IPS DF 6.9 (cell line): ENCODE measurements at regions not wholly inside any gene's neighbourhood (a gene's known extent, or its start where the extent isn't known, plus 50 kb on each side); places are given as distances from the start of the nearest gene placed in this dataset.
"Not testable (repeated sequence)": the region's sequence is repeated elsewhere in the genome, so short reads cannot be mapped to it uniquely, and the experiment has no call there.

Experiments
- DNase-seq: peaks from one replicate; pipeline ENCODE4 v3.0.0-alpha.2; 2013; ENCODE audit warnings: low read depth, low spot score
- H3K27ac ChIP-seq: one replicate; pipeline ENCODE4 v1.5.1; 2013; ENCODE audit warnings: low read length, control low read depth
- H3K27me3 ChIP-seq: 2 replicates; pipeline ENCODE4 v1.6.1; 2013; ENCODE audit warnings: mild to moderate bottlenecking, low read length; ENCODE audit not compliant: control insufficient read depth, insufficient read depth
- H3K36me3 ChIP-seq: 2 replicates; pipeline ENCODE4 v1.6.1; 2013; ENCODE audit warnings: low read length; ENCODE audit not compliant: control insufficient read depth, insufficient read depth
- H3K4me1 ChIP-seq: 2 replicates; pipeline ENCODE4 v1.6.1; 2013; ENCODE audit warnings: low read length; ENCODE audit not compliant: control insufficient read depth, insufficient read depth
- H3K4me3 ChIP-seq: 2 replicates; pipeline ENCODE4 v1.5.1; 2013; ENCODE audit warnings: mild to moderate bottlenecking, low read length
- H3K9me3 ChIP-seq: 2 replicates; pipeline ENCODE4 v1.6.1; 2013; ENCODE audit warnings: low read length, inconsistent platforms; ENCODE audit not compliant: control insufficient read depth, insufficient read depth
- WGBS: extraction: QIAGEN DNeasy Blood & Tissue Kit; methylation state at CpG from one replicate; pipeline ENCODE4 v1.1.7; 2013; ENCODE audit warnings: mixed read lengths, missing lambda C conversion rate; ENCODE audit not compliant: insufficient read length, insufficient coverage; 5-methylcytosine and 5-hydroxymethylcytosine counted together

- no peak for DNase-seq
- Histone ChIP-seq H3K36me3 (no peaks in the 10 kb centered on the region), H3K27me3 (no peaks in the 10 kb centered on the region), H3K9me3 (no peaks in the 10 kb centered on the region), H3K27ac (no peak overlapping the region), H3K4me3 (no peak overlapping the region), H3K4me1 (no peaks in the 10 kb centered on the region)
- WGBS: no CpG with 5 or more reads among the region's 2 CpGs
These were observed 844.3 kb downstream of the TBC1D32 start for GRCh38 chr6:120489941-120490340.

GRCh38 chr6:120484146-120484545 is 850.1 kb downstream of the TBC1D32 start:
- no peak for DNase-seq
- Histone ChIP-seq H3K4me3 (no peak overlapping the region), H3K27ac (no peak overlapping the region), H3K4me1 (no peaks in the 10 kb centered on the region), H3K36me3 (no peaks in the 10 kb centered on the region), H3K9me3 (no peaks in the 10 kb centered on the region), H3K27me3 (no peaks in the 10 kb centered on the region)
- WGBS: no CpG with 5 or more reads among the region's 2 CpGs

DNA sequence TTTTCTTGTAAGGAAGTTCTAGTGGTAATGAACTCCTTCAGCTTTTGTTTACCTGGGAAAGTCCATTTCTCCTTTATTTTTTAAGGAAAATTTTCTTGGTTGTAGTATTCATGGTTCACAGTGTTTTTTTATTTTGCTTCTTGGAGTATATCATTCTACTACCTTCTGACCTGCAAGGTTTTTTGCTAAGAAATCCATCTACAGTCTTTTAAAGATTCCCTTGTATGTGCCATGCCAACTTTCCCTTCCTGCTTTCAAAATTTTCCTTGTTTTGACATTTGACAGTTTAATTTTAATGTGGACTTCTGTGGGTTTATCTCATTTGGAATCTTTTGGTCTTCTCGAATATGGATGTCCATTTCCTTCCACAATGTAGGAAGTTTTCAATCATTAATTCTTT is 855.6 kb downstream of the TBC1D32 start:
- Histone ChIP-seq H3K36me3 (no peaks in the 10 kb centered on the region), H3K4me3 (no peak overlapping the region), H3K27me3 (no peaks in the 10 kb centered on the region), H3K9me3 (no peaks in the 10 kb centered on the region), H3K27ac (no peak overlapping the region), H3K4me1 (no peaks in the 10 kb centered on the region)
- DNase-seq: no peak
- no CpG with 5 or more reads among the region's 1 CpG for WGBS

DNA sequence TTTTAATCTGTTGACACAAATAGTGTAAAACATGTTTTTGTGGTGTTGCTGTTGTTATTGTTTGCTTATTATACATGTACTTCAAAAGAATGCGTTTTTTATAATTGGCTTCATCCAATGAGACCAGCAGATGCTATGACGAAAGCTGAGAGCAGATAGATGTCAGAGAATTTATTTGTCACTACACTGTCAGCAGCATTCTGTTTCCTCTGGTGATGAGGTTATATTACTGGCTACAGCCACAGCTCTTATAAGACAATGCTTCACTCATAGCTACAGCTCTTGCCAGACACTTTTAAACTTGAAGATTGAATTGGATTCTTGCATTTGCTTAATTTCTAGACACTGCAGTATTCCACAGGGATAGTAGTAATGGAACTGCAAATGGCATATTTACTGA is 860.5 kb downstream of the TBC1D32 start:
- Histone ChIP-seq H3K27me3 (no peaks in the 10 kb centered on the region), H3K9me3 (no peaks in the 10 kb centered on the region), H3K27ac (no peak overlapping the region), H3K4me1 (no peaks in the 10 kb centered on the region), H3K4me3 (no peak overlapping the region), H3K36me3 (no peaks in the 10 kb centered on the region)
- WGBS: no CpG with 5 or more reads among the region's 2 CpGs
- DNase-seq: no peak

DNA sequence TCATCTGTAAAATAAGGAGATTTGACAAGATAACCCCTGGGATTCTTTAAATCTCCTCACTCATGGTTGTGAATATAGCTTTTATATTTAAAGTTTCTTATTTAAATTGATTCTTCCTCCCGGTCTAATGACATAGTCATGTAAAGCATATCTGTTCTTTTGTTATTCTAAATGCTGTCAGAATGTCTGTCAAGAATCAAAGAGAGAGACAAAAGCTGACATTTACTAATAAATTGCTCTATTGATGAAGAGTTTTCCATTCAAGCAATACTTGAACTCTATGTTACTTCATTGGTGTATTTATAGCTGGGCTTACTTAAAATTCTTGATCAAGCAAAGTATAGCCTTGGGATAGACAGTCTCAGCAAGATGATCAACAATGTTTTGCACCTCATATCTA is 865.8 kb downstream of the TBC1D32 start:
- H3K27me3 ChIP-seq: no peaks in the 10 kb centered on the region
- H3K4me3 ChIP-seq: no peak overlapping the region
- no CpG with 5 or more reads among the region's 1 CpG for WGBS
- H3K27ac ChIP-seq: no peak overlapping the region
- no peaks in the 10 kb centered on the region for H3K36me3 ChIP-seq
- no peaks in the 10 kb centered on the region for H3K4me1 ChIP-seq
- H3K9me3 ChIP-seq: no peaks in the 10 kb centered on the region
- DNase-seq: no peak

DNA sequence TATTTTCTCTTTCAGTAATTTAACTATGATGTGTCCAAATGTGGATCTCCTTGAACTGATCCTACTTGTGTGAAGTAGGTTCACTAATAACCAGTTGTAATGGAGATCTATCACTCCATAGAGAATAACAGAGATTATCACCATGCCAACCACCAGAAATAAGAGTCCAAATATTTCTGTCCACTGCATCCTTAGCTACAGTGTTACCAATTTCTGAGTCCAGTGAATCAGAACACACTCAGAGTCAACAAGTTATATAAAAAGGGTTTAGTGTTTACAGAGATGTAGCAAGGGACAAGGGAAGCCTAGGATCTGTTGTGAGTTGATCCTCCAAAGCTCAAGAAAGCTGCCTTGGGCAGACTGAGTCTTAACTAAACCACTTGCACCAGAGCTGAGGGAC is 882.8 kb downstream of the TBC1D32 start:
- no peaks in the 10 kb centered on the region for H3K36me3 ChIP-seq
- no peak for DNase-seq
- no peaks in the 10 kb centered on the region for H3K4me1 ChIP-seq
- no peaks in the 10 kb centered on the region for H3K9me3 ChIP-seq
- H3K27ac ChIP-seq: no peak overlapping the region
- H3K27me3 ChIP-seq: no peaks in the 10 kb centered on the region
- H3K4me3 ChIP-seq: no peak overlapping the region

GRCh38 chr6:120447605-120448004 is 886.7 kb downstream of the TBC1D32 start:
- DNase-seq: no peak
- no peaks in the 10 kb centered on the region for H3K27me3 ChIP-seq
- H3K36me3 ChIP-seq: no peaks in the 10 kb centered on the region
- H3K9me3 ChIP-seq: no peaks in the 10 kb centered on the region
- H3K4me1 ChIP-seq: no peaks in the 10 kb centered on the region
- H3K4me3 ChIP-seq: no peak overlapping the region
- no CpG with 5 or more reads among the region's 3 CpGs for WGBS
- no peak overlapping the region for H3K27ac ChIP-seq

GRCh38 chr6:120432840-120433239 is 901.4 kb downstream of the TBC1D32 start:
- not testable (repeated sequence) for H3K36me3 ChIP-seq, DNase-seq, H3K4me3 ChIP-seq, H3K9me3 ChIP-seq, H3K4me1 ChIP-seq, H3K27ac ChIP-seq, H3K27me3 ChIP-seq
- no CpG with 5 or more reads among the region's 11 CpGs for WGBS

DNA sequence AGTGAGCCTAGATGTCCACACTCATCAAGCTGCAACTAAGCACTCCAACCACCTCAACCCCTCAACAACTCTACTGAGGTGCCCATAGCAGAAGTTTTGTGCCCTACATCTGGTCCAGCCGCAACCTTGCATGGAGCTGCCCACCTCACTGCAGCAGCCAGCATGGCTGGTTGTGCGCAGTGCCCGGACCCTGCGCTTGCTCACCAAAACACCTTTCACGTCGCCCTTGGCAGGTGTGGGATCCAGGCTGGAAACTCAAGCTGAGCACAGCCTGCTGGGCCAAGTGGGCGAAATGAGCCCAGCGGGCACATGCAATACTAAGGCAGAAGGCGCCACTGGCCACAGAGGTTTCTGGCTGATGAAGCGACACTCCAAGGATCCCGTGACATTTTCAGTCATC is 902.4 kb downstream of the TBC1D32 start:
- H3K36me3 ChIP-seq: no peaks in the 10 kb centered on the region
- H3K9me3 ChIP-seq: no peaks in the 10 kb centered on the region
- no peak overlapping the region for H3K4me3 ChIP-seq
- no peak overlapping the region for H3K27ac ChIP-seq
- WGBS: no CpG with 5 or more reads among the region's 11 CpGs
- no peak for DNase-seq
- no peaks in the 10 kb centered on the region for H3K27me3 ChIP-seq
- no peaks in the 10 kb centered on the region for H3K4me1 ChIP-seq

- Histone ChIP-seq H3K4me3 (no peak overlapping the region), H3K9me3 (no peaks in the 10 kb centered on the region), H3K36me3 (no peaks in the 10 kb centered on the region), H3K4me1 (no peaks in the 10 kb centered on the region), H3K27me3 (no peaks in the 10 kb centered on the region), H3K27ac (no peak overlapping the region)
- no peak for DNase-seq
- no CpG with 5 or more reads among the region's 3 CpGs for WGBS
These were observed 922.9 kb downstream of the TBC1D32 start for GRCh38 chr6:120411394-120411793.

DNA sequence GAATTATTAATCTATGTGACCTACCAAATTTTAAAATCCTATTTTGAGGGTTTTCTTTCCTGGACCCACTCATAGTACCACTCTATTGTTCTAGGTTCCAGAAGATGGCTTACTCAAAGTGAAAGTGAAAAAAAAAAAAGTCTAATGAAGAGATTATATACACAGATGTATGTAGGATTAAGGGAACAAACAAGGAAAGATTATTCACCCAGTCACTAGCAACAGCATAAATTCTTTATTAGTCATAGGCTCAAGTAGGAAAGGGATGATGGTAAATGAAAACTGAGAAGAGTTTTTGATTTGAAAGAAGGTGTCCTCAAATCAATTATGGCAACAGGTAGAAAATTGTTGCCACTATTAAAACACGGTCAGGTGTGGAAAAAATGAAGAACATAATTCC is 923.7 kb downstream of the TBC1D32 start:
- Histone ChIP-seq H3K36me3 (no peaks in the 10 kb centered on the region), H3K4me1 (no peaks in the 10 kb centered on the region), H3K27me3 (no peaks in the 10 kb centered on the region), H3K27ac (no peak overlapping the region), H3K9me3 (no peaks in the 10 kb centered on the region), H3K4me3 (no peak overlapping the region)
- no peak for DNase-seq
- no CpG with 5 or more reads among the region's 1 CpG for WGBS
